GM19452 (cell line): ENCODE measurements at regions not wholly inside any gene's neighbourhood (a gene's known extent, or its start where the extent isn't known, plus 50 kb on each side); places are given as distances from the start of the nearest gene placed in this dataset.

Source experiments
- ATAC-seq: cut with Tn5 transposase; IDR thresholded peaks from one replicate; pipeline ENCODE4 v1.9.1; 2021; ENCODE audit not compliant: unreplicated experiment

DNA sequence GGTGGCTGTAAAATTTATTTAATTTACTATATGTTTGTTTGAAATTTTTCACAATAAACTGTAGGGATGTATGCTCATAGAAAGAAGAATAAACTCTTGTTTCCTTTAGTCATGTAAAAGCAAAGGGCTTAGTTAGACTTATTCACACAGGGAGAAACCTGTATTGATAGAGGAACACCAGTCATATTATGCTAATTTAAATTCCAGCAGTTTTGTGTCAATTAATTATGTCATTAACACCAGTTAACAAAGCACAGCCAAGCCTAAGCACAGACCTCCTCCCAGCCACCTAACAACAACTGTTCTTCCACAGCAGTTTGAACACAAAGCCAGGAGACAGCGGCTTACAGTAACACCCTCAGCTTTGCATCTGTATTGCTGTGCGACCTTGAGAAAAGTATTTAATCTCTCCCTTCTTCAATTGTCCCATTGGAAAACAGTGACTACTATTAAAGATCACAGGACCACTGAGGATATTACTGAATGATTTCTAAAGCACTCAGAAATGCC lies 260.8 kb upstream of the RRP15 start:
- ATAC-seq: no peak

DNA sequence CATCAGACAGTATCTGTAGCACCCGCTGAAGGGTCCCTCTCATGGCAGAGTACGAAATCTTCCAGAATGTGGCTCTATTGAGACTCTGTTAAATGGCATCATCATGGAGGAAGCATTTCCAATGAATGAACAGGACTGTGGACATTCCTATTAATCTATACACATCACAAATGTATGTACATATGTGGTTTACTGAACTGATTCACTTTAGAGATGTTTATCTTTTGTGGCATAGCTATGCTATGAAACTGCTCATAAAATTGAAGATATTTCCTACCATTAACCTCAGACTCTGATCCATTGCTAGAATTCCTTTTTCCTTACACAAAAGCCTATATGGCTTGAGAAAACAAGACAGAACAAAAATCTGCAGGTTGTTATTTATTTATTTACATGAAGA lies 259.6 kb upstream of the RRP15 start:
- no peak for ATAC-seq

DNA sequence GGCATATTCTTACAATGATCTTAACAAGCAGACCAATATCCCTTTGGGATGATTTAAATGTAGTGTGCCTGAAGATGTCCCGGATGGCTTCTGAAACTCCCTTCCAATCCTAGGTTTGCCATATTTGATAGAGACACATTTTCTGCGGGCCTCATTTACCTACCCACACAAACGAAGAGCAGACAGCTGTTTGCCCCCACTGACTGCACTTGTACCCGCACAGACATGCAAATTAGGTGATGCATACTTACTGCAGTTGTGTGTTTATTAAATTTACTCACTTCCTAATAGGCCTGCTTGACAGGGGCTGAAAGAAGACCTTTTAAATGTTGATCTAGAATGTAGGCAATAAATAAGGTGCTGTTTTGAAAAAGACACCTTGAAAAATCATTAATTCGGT lies 257.9 kb upstream of the RRP15 start:
- no peak for ATAC-seq

DNA sequence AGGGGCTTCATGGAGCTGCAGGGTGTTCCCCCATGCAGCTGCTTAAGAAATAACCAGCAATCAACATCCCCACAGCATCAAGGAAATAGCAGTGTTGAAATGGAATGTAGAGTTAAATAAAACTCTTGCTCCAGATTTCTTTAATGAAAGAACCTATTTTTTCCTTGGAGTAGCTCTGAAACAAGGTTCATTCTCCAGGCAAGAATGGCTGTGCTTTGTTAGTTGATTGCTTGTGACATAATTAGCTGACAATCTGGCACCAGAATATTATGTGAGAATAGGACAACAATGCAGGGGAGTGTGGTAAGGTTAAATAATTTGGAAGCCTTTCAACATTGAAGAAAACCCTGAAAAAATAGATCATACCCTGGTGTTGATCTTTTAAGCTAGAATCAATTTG lies 254.2 kb upstream of the RRP15 start:
- no peak for ATAC-seq

DNA sequence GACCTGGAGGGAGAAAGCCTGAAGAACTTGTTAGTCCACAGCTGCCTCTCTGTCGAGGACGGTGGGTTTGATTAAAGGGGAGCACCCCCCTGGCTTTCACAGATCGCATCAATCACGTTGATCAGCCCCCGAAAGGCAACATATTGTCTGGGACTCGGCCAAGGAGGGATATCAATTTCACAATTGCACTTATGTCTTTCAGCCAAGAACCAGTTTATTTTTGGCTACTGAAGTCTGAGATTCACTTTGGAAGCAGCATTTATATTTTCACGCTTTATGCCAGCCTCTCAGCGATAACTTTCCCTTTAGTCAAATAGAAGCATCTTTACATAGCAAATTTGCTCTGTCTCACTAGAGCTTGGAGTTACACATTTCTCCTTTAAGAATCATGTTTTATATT lies 253.2 kb upstream of the RRP15 start:
- ATAC-seq: no peak

DNA sequence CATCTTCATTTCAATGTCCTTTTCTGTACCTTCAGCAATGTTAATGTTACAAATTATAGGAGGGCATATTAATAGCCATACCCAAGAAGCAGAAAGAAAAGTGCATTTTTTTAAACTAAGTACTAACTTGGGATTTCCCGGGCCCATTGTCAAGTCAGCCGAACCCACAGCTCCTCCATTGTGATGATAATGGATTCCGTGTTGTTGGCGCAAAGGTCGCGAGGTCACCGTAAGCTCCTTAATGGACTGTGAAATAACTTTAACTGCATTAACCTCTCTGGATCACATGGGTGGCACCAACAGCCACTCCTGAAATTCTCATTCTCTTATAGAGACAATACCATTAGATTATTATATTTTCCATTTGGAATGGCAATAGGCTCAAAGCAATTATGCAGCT lies 250.6 kb upstream of the RRP15 start:
- ATAC-seq: no peak

DNA sequence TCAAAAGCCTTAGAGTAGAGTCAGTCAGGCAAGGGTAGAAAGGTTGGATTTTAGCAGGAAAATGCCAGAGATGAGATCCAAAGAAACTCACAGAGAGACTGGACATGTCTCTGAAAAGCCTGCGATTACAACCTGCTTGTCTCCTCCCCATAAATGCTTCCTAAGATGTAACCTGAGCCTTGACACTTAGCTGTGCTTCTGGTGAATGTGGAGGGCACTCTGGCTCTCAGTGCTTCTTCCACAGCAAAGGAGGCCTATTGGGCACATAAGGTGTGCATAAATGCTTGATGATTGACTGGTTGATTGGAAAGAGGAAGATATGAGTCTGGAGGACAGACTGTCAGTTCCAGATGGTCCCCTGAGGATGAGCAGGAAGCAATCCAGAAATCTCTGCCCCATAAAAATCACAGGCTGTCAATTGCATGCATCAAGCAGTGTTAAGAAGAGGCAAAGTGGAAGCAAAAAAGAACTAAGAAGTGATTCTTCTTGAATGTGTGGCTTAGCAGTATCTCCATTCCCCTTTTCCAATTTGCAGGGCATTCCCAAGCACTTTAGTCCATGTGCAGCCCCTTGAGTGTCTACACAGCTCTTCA lies 236.2 kb upstream of the RRP15 start:
- ATAC-seq: no peak

DNA sequence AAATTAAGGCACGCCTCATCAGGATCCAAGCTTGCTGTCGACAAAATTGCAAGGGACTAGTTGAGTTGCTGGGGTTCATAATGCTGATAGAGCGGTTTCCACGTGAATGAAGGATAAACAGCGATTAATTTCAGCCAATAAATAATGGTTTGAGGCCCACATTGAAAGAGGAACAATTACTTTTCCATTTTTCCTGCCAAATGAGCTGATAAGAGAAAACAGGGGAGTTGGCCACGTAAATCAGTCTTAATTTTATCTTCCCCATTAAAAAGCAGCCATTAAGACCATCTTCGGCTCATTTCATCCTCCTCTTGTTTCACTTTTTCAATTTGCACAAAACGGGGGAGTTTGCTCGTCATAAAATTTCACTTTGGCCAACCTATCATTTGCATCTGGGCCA lies 235.5 kb upstream of the RRP15 start:
- no peak for ATAC-seq

DNA sequence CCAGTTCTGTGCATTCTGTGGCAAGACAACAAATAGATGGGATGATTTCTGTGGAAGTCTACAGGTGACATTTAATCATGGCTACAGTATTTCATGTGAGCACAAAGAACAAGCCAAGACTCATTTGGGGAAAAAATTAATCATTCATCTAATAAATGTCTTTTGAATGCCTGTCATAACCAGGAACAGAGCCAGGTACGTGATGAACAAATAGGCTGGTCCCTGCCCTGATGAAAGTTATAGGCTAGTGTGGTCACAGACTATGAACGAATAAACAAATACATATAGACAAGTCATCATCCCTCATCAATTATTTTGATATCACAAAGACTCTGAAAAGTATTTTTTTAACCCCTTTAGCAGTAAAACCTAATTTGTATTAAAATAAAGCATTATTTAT lies 226.4 kb upstream of the RRP15 start:
- ATAC-seq: no peak

DNA sequence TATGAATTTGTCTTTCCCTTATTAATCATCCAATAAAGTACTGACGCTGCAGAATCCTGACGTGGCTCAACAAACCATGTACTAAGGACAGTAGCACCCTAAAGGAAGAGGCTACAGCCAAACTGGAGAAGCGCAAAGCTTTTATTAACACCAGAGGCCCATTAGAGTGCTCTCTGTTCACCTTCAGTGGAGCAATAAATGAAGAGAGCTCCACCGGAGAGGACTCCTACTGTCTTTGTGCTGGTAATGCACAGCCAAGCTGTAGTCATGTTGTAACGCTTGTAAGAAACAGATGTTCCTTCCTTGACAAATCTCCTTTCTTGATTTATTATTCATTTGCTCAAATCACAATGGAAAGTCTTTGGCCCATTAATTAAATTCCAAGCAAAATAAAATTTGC lies 220.7 kb upstream of the RRP15 start:
- ATAC-seq: no peak

DNA sequence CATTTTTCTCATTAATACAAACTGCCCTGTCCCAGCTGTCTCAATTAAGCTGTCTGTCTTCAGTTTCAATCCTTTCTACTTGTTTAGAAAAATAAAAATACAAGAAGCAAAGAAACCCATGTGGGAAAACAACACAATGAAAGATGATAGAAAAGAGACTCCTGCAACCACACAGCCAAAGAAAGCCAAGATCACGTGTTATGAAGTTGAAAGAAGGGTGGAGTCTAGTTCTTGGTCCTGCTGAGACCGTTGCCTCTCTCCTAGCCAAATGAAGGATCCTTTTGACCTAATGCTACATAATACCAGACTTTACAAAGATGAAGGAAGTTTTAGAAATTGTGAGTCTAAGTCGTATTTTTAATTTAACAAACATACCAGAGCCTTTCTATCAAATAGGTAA lies 218.8 kb upstream of the RRP15 start:
- no peak for ATAC-seq

DNA sequence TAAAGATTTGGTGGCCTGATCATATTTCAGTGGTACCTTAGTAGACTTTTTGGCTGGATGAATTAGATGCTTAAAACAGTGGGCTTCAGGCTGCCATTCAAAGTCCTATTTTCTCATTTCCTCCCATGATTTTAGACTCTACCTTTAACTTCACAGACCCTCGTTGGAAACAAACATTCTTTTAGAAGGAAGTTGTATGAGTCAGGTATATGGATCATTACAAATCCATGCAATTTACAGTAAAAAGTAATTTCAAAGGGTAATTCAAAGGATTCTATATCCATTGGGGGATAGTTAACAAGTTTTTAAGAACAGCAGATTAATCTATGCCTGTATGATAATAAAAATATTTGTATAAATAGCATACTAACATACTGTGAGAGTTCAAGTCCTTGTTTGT lies 216.9 kb upstream of the RRP15 start:
- no peak for ATAC-seq

DNA sequence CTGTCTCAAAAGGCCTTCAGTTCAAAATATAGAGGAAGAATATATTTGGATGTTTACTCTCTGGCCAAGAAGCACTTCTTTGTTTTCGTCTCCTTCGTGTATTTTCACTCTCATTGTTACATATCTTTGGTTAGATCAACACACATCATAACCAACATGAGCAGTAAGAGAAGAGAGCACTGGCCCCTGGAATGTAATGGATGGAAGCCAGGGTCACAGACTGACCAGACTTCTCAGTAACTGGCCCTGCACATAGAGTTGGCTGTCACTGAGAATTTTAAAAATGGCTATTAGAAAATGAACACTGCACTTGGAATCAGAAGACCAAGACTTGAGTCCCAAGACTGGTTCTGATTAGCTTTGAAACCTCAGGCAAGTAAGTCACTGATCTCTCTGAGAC lies 215.9 kb upstream of the RRP15 start:
- no peak for ATAC-seq

DNA sequence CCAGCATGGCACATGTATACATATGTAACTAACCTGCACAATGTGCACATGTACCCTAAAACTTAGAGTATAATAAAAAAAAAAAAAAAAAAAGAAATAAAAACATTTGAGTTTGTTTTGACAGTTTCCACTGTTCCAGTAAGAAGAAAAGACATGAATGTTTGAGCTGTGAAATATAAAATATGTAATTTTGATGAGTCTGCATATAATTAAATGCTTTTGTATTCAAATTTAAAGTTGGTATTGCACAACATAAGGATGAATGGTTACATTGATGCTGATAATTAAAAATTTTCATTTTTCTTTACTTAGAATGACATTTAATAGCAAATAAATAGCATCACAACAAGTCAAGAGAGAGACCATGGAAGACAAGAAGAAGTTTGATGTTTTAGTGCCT lies 212.0 kb upstream of the RRP15 start:
- no peak for ATAC-seq

DNA sequence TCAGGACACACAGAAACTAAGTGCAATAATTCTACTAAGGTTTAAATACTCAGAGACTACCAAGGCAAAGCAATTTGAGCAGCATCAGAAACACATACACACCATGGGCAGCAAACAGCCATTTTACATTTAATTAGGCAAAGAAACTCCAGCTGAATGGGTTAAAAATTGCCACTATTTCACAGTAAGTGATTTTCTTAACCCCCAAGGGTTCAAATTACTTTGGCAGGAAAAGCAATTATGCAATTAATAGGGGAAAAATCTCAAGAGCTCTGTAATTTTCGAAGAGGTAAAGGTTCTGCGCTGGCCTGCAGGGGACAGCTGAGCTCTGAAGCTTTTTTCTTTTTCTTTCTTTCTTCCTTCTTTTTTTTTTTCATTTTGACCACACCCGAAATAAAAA lies 206.2 kb upstream of the RRP15 start:
- no peak for ATAC-seq

DNA sequence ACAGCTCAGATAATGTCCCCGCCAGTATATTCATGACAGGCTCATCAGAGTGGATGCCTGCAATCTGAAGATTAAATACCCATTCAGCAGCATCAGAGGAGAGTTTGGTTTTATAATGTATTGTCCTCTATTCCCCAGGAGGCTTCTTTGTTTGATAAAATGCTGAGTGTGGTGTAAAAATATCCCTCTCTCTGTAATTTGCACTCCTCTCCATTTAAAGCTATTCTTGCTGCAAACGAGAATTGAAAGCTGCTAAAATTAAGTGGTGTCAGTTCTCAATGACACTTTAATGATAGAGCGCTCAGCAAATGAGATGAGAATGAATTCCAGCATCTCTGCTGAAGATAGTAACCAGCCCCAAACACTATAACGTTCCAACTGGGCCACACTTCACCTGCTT lies 205.7 kb upstream of the RRP15 start:
- no peak for ATAC-seq

DNA sequence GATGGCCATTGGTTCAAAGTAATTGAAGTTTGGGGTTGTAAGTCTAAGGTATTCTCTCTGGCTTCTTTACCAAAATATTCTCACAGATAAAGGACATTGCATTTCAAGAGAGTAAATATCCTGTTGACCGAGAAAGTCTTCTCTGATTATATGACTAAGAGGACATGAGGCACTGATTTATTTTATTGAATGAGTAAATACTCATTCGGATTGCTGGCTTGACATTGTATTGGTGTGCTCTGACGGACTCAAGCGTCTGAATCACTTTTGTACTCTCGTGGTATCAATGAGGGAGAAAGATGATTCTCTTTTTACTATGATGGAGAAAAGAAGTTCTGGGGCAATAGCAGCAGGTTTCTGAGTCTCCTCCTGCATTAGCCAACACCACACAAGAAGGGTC lies 205.3 kb upstream of the RRP15 start:
- no peak for ATAC-seq

DNA sequence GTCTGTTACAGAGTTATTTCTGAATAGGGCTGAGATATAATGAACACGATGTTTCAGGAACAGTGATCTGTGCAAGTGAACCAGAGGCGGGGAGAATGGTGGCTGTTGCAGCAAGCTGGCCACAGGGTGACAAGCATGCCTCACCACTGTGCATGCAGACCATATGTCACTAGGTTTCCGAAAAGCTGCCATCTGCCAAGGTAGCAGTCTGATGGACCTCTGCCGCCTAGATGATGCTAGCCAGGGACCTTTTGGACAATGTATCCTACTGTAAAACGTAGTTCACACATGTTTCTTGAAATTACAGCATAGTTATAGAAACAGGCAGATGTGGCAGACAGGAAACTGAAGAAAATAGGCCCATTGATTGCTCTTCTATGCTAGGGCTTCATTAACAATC lies 204.2 kb upstream of the RRP15 start:
- no peak for ATAC-seq

DNA sequence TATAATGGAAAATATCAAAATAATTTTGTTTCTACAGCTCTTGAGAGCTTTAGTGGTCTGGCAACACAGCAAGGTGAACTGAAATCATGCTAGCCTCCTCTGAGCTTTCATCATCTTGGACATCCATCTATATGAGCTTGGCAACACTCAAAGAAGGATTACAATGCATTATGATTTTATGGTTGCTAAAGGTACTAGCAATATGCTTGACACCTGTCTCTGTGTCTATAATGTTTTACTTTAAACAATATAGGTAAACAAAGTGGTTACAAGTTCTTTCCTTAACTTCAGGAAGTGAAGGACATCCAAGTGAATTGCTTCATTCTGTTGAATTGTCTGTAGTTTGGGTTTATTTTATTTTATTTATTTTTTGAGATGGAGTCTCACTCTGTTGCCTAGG lies 203.7 kb upstream of the RRP15 start:
- ATAC-seq: no peak

DNA sequence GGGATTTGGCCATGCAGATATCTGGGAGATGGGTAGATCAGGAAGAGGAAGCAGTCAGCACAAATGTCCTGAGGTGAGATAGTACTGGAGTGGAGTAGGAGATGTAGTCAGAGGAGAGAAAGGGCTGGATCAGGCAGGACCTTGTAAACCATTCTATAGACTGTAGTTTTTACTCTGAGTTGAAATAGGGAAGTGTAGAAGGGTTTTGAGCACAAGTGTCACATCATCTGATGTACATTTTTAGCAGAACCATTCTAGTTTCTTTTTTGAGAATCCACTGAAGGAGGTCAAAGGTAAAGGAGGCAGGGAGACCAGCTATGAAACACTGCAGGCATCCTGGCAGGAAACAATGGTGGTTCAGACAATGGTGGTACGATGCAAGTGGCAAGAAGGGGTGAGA lies 194.6 kb upstream of the RRP15 start:
- no peak for ATAC-seq

DNA sequence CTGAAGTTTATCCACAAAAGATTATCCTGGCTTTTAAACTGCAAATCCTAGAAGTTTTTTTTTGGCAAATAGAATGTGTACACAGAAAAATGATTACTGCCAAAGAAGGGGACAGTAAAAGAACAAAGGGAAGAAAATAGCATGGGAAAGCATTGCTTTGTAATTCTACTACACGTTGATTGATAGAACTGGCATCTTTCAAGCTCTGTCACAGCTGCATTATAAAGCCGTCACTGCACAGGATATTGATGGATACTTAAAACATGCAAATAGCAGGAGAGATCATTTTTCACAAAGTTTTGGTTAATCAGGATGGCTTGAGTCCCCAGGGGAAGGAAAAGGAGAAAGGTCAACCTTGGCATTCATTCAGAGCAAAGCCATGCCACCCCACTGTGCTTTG lies 183.7 kb upstream of the RRP15 start:
- no peak for ATAC-seq

DNA sequence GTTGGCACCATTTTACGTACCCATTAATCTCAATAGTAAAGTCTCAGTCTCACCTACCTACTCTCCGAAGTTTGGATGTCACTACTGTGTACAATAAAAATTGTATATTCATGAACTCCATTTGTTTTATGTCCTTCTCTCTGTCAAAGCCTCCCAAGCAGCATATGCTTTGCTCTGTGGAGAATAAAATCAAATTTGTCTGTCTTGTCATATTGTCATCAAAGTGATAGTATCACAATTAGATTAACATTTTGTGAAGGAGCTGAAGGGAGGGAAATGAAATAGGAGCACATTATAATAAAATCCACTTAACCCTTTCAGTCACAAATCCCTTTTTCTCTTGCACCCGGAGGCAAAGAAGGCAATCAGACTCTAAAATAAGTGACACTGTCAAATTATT lies 177.1 kb upstream of the RRP15 start:
- no peak for ATAC-seq

DNA sequence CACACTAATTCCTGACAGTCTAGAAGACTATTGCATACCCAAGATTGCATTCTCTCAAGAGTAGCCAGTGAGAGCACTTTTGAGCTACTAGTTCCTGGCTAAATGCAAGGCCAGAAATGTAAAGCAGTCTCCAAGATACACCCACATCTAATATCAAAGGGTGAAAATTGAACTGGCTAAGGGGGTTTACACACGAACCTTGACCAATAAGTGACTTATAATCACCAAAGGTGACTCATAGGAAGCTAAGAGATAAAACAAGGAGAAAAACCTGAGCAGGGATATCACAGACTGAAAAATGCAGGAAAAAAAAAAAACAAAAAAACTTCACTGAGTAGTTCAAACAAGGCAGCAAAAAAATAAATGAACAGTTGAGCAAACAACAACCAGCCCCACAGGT lies 172.2 kb upstream of the RRP15 start:
- ATAC-seq: no peak

DNA sequence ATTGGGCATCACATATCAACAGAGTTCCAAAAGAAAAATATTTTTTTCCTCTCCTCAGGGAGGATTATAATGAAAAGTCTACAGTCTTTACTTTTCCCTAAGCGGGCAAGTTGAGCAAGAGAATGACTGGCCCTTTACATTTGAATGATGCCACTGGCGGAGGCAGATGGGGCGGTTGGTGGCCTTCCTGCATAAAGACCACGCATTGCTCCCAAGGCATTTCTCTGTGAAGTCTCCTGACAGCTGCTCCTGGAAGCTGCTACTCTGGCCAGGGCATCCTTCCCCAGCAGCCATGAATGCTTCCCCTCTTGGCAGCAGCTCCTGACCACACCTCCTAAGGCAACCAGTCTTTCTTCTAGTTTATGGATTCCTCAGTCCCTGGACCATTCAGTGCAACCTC lies 161.1 kb upstream of the RRP15 start:
- no peak for ATAC-seq
